ENCODE measurements at regions not wholly inside any gene's neighbourhood (a gene's known extent, or its start where the extent isn't known, plus 50 kb on each side); places are given as distances from the start of the nearest gene placed in this dataset.
"Not testable (repeated sequence)": the region's sequence is repeated elsewhere in the genome, so short reads cannot be mapped to it uniquely, and the experiment has no call there.

DNA sequence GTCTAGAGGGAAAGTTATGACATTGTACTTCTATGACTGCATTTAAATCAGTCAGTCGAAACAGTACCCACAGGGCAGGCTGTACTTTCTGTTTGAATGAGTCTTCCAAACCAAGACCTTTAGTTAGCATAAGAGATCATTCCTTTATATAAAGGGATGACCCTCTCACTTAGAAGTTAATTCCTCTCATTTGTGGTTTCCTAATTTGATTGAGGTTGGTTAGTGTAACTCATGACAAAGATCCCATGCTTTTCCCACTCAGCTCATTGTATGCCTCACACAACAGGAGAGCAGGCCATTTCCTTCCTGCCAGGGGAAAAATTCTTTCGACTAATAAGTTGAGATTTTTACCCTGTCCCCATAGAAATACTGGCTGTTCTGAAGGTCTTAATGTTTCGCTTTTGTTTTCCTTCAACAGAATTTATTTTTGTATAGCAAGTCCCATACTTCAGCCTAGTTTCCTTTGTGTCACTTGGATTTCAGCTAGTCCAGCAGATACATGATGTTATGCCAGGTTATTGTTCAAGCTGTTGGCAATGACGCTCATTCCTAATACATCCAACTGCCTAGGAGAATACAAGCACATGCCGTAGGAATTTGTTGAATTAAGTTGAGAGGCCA is 500.7 kb downstream of the SPATA31D1 start:
- Histone ChIP-seq H3K4me3 (ENCODE audit: insufficient read depth, low read depth, low read length) (no peak overlapping the region), H3K27me3 (ENCODE audit: control insufficient read depth, insufficient read depth, low read length) (no peaks in the 10 kb centered on the region), H3K36me3 (replicated peaks; ENCODE audit: control insufficient read depth, insufficient read depth, low read length) (no peaks in the 10 kb centered on the region)
- DNase-seq = no peak

DNA sequence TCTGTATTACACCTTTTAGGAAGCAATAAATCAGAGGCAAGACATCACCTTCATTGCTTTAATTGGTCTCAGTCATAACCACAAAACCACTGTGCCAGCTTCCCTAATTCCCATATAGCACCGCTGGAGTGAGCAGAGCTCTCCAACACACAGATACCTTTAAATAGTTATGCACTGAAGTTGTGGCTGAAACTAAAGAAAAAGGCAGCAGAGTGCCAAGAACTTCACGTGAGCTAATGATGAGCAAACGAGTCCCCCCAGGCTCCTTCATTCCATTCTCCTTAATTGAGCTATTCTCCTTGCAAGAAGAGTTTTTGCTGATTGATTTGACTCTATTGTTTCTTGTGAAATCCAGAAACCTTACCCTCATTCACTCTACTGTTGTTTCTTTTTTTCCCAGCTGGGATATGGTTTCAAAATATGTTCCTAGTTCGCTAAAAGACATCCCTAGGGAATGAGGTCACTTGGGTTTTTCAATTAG is 501.5 kb downstream of the SPATA31D1 start:
- no peaks in the 10 kb centered on the region for H3K27me3 ChIP-seq (ENCODE audit: control insufficient read depth, insufficient read depth, low read length)
- no peak overlapping the region for H3K4me3 ChIP-seq (ENCODE audit: insufficient read depth, low read depth, low read length)
- H3K36me3 ChIP-seq (replicated peaks; ENCODE audit: control insufficient read depth, insufficient read depth, low read length) = no peaks in the 10 kb centered on the region
- DNase-seq = no peak

DNA sequence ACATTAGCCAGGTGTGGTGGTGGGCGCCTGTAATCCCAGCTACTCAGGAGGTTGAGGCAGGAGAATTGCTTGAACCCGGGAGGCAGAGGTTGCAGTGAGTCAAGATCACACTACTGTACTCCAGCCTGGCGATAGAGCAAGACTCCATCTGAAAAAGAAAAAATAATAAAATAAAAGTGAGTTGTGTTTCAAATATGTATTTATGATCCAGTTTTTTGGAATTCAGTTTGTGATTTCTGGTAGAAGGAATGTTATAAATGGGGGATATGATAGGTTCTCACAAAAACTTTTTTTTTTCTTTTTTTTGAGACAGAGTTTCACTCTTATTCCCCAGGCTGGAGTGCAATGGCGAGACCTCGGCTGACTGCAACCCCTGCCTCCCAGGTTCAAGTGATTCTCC is 502.2 kb downstream of the SPATA31D1 start:
- DNase-seq; H3K36me3 ChIP-seq (replicated peaks; ENCODE audit: control insufficient read depth, insufficient read depth, low read length); H3K4me3 ChIP-seq (ENCODE audit: insufficient read depth, low read depth, low read length); H3K27me3 ChIP-seq (ENCODE audit: control insufficient read depth, insufficient read depth, low read length): not testable (repeated sequence)

DNA sequence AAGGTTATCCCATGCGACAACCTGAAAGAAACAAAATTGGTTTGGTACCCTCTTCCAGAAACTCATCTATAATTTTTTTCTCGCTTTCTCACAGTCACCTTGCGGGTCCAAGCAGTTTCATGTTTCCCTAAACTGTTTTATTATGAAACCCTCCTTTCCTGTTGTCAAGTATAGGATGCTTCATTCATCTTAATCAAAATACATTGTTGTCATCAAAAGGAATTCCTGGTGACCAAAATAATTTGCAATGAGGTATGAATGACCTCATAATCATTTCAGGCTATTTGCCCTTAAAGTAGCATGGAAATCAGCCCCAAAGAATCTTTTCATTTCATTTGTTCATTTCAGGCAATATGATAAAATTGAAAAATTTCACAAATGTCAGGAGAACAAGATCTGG is 503.0 kb downstream of the SPATA31D1 start:
- Histone ChIP-seq H3K36me3 (replicated peaks; ENCODE audit: control insufficient read depth, insufficient read depth, low read length) (no peaks in the 10 kb centered on the region), H3K27me3 (ENCODE audit: control insufficient read depth, insufficient read depth, low read length) (no peaks in the 10 kb centered on the region), H3K4me3 (ENCODE audit: insufficient read depth, low read depth, low read length) (no peak overlapping the region)
- DNase-seq = no peak

DNA sequence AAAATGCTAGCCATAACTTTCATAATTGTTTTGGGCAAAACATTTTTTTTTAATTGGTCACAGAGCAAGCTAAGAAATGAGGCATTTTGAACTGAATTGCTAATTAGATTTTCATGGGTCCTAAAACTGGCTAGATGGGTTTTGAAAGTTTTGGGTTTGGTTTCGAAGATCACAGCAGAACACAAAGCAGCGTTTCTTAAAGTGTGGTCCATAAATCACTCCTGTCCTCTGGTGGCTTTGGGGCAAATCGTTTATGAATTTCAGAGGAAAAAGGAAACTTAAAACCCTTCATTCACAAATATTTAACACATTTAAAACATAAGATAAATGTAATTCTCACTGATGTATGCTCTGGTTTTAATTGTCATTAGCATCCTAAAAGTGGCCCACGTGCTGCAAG is 503.7 kb downstream of the SPATA31D1 start:
- Histone ChIP-seq H3K36me3 (replicated peaks; ENCODE audit: control insufficient read depth, insufficient read depth, low read length) (no peaks in the 10 kb centered on the region), H3K27me3 (ENCODE audit: control insufficient read depth, insufficient read depth, low read length) (no peaks in the 10 kb centered on the region), H3K4me3 (ENCODE audit: insufficient read depth, low read depth, low read length) (no peak overlapping the region)
- DNase-seq = no peak

DNA sequence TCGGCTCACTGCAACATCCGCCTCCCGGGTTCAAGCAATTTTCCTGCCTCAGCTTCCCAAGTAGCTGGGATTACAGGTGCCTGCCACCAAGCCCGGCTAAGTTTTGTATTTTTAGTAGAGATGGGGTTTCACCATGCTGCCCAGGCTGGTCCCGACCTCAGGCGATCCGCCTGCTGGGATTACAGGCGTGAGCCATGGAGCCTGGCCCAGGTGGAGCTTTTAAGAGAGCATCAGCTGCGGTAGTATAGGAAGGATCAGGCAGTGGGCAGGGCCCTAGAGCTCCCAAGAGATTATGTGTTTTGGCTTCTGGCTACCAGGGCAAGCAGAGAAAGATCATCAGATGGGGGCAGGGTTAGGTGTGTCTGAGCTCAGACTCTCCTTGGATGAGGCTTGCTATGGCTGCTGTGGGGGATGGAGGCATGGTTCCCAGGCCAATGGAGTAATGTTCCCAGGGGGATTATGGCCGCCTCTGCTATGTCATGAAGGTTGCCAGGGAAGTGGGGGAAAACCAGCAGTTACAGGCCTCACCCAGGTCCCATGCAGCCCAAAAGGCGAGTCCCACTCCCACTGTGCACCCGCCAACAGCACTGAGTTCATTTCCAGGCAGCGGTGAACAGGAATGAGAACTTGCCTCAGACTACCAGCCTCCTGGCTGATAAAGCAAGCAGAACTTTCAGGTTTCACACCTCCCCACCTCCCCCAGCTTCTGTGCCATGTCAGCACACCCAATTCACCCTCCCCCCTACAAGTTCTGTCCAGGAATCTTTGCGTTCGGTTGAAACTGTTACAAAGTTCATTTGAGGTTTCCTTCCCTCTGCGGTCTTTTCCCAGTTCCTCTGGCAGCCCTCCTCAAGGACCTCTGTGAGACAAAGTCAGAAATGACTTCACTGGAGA is 507.6 kb downstream of the SPATA31D1 start:
- no peak overlapping the region for H3K4me3 ChIP-seq (ENCODE audit: insufficient read depth, low read depth, low read length)
- H3K36me3 ChIP-seq (replicated peaks; ENCODE audit: control insufficient read depth, insufficient read depth, low read length) = no peaks in the 10 kb centered on the region
- no peak for DNase-seq
- no peaks in the 10 kb centered on the region for H3K27me3 ChIP-seq (ENCODE audit: control insufficient read depth, insufficient read depth, low read length)

DNA sequence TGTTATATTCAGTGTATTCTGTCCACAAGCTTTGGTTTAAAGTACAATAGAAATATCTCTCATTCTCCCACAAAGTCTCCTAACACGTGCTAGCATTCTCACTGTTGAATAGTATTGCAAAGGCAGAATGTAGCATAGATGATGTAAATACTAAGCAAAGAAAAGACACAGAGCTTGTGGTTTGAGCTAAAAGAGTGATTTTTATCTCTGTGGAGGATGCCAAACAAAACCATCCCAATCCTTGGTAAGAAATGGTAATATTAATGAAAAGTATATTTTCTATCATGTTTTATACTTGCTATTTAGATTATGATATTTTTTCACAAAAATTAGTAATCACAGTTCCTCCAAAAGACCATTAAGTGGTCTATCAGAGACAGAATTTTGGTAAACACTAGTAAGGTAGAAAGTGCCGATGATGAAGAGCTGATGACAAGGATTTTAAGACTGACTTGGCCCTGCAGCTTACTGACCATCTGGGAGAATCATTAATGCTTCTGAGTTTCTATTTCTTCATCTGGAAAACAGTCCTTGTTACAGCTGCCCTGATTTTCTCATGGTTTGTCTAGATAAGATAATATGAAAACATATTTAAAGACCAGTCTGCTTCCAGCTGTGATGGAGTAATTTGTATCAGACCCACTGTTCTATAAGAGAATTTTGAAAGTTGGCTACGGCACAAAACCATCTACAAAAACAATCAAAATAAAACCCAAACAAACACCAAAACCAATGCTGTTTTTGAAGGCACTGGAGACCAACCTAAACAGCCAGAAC is 510.2 kb downstream of the SPATA31D1 start:
- Histone ChIP-seq H3K4me3 (ENCODE audit: insufficient read depth, low read depth, low read length) (no peak overlapping the region), H3K36me3 (replicated peaks; ENCODE audit: control insufficient read depth, insufficient read depth, low read length) (no peaks in the 10 kb centered on the region), H3K27me3 (ENCODE audit: control insufficient read depth, insufficient read depth, low read length) (no peaks in the 10 kb centered on the region)
- no peak for DNase-seq

DNA sequence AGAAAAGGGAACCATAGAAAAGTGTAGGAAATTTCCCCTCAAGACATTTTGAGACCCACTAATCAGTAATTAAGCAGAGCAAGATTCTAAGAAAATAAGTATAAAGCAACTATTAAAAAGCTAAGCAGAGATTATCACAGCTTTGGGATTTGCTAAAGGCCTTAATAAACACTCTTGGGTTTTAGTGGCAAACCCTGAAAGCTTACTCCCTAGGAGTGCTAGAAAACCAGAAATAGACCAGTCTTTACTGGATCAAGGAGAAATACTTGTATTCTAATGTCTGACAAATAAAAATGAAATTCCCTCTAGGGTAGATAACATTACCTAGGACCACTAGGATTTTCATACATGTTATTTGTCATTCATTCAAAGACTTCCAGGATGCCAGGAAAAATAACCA is 510.8 kb downstream of the SPATA31D1 start:
- Histone ChIP-seq H3K4me3 (ENCODE audit: insufficient read depth, low read depth, low read length) (no peak overlapping the region), H3K36me3 (replicated peaks; ENCODE audit: control insufficient read depth, insufficient read depth, low read length) (no peaks in the 10 kb centered on the region), H3K27me3 (ENCODE audit: control insufficient read depth, insufficient read depth, low read length) (no peaks in the 10 kb centered on the region)
- DNase-seq = no peak

DNA sequence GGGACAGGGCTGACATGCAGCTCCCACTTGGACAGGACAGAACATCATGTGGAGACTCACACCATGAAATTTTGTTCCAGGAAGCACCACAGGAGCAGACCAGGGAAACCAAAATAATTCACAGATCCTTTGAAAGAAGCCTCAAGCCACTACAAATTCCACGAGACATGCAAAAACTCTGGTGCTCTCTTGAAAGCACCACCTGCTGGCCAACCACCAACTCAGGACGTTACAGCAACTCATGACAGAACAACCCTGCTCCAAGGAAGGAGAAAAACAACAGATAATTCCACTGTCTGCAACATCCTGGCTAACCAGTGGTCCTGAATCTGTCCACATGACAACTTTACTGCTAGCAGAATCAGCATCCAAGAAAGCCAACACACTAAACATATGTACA is 516.0 kb downstream of the SPATA31D1 start:
- Histone ChIP-seq H3K27me3 (ENCODE audit: control insufficient read depth, insufficient read depth, low read length) (no peaks in the 10 kb centered on the region), H3K36me3 (replicated peaks; ENCODE audit: control insufficient read depth, insufficient read depth, low read length) (no peaks in the 10 kb centered on the region), H3K4me3 (ENCODE audit: insufficient read depth, low read depth, low read length) (no peak overlapping the region)
- DNase-seq = no peak

DNA sequence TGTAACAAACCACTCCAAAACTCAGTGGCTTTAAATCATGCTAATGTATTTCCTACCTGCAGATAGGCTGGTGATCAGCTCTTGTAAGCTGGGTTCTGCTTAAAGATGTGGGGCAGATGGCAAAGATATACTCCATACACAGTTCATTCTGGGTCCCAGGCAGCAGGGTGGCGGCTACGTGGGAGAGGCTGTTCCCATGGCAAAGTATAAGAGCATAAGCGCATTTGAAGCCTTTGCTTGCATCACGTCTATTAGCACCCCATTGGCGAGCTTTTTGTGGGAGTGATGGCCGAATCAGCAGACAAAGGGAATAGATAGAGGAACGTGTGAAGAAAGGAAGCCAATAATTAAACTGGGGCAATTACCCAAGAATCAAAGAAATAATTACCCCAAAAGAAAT is 523.1 kb downstream of the SPATA31D1 start:
- H3K36me3 ChIP-seq (replicated peaks; ENCODE audit: control insufficient read depth, insufficient read depth, low read length) = no peaks in the 10 kb centered on the region
- DNase-seq = no peak
- no peaks in the 10 kb centered on the region for H3K27me3 ChIP-seq (ENCODE audit: control insufficient read depth, insufficient read depth, low read length)
- H3K4me3 ChIP-seq (ENCODE audit: insufficient read depth, low read depth, low read length) = no peak overlapping the region

DNA sequence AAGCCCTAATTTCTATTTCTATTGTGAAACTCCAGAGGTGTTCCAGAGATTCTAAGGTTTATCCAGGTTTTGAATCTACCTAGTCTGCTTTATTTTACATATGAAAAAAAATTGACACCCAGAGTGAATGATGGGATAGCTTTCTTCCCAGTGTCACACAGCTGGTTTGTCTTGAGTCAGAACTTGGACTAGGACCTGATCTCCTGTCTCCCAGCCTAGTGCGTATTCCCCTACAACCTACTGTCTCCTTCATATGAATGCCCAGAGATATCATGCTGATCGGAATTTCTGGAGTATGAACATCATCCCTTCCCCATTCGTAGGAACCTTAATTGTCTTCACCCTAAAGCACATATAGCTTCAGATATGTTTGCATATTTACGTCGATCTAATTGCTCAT is 524.2 kb downstream of the SPATA31D1 start:
- Histone ChIP-seq H3K27me3 (ENCODE audit: control insufficient read depth, insufficient read depth, low read length) (no peaks in the 10 kb centered on the region), H3K4me3 (ENCODE audit: insufficient read depth, low read depth, low read length) (no peak overlapping the region), H3K36me3 (replicated peaks; ENCODE audit: control insufficient read depth, insufficient read depth, low read length) (no peaks in the 10 kb centered on the region)
- DNase-seq = no peak

DNA sequence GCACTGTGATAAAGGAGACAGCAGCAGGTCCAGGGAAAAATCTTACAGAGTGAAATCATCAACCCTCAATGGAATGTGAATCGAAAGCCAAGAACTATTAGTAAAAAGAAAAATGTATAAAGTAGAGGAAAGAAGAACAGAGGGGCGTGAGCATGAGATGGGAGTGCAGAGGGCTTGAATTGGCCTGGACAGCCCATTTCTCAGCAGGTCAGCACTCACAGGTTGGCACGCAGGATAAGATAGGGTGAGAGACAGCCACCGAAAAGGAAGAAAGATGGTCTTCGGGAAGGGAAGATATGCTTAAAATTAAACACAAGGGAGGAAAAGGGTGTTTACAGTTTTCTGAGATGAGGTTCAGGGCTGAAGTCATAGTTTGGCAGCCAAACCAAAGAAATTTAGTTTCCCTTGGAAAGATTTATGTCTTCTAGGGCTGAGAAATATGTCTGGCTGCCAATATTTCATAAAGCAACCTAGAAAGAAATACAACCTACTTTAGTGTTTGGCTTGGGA is 524.7 kb downstream of the SPATA31D1 start:
- no peak for DNase-seq
- Histone ChIP-seq H3K27me3 (ENCODE audit: control insufficient read depth, insufficient read depth, low read length) (no peaks in the 10 kb centered on the region), H3K36me3 (replicated peaks; ENCODE audit: control insufficient read depth, insufficient read depth, low read length) (no peaks in the 10 kb centered on the region), H3K4me3 (ENCODE audit: insufficient read depth, low read depth, low read length) (no peak overlapping the region)

DNA sequence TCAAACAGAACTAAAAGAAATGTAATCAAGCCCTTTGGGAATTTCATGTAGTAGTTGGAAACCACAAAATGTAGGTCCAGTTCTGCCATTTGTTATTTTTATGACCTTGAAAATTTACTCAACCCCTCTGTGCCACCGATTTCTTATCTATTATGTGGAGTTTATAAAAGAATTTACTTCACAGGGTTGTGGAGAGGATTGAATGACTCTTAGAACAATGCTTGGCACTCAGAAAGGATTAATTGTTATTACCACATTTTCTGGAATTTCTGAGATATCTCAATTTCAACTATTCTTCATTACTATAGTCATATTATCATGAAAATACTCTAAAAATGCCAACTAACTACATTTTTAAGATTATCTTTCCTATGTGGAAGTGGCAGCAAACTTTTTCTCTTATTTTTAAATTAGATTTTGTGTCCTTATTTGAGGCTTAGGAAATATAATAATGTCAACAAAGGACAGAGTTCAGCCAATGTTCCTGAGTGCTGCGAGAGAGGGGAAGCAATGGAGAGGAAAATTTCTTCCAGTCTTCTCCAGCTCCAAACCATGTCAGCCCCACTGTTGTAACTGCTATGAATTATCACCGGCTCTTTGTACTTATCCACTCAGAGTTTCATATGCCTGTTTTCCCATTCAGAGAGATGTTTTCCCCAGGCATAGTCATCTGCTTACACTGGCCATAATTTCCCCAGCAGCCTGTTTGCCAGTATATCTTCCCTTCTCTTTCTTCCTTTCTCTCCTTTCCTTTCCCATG is 525.6 kb downstream of the SPATA31D1 start:
- no peak for DNase-seq
- no peaks in the 10 kb centered on the region for H3K36me3 ChIP-seq (replicated peaks; ENCODE audit: control insufficient read depth, insufficient read depth, low read length)
- H3K27me3 ChIP-seq (ENCODE audit: control insufficient read depth, insufficient read depth, low read length) = no peaks in the 10 kb centered on the region
- no peak overlapping the region for H3K4me3 ChIP-seq (ENCODE audit: insufficient read depth, low read depth, low read length)

DNA sequence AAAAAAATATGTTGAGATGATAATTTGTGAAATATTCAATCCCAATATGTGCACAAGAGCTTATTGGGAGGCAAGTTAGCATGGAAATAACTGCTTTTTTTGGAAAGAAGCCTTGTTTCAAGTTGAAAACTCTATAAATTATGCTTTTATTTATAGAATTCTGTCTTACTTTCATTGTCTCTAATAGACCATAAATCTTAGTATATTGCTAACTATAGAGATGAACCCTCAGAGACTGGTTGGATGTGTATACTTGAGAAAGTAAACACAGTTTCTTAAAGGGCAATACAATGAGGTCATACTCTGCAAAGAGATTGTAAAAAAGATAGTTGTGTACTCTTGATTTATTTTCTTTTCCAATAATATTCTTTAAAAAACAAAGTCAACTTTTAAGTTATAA is 530.3 kb downstream of the SPATA31D1 start:
- no peak overlapping the region for H3K4me3 ChIP-seq (ENCODE audit: insufficient read depth, low read depth, low read length)
- no peak for DNase-seq
- H3K36me3 ChIP-seq (replicated peaks; ENCODE audit: control insufficient read depth, insufficient read depth, low read length) = no peaks in the 10 kb centered on the region
- no peaks in the 10 kb centered on the region for H3K27me3 ChIP-seq (ENCODE audit: control insufficient read depth, insufficient read depth, low read length)
